ENCODE measurements at regions not wholly inside any gene's neighbourhood (a gene's known extent, or its start where the extent isn't known, plus 50 kb on each side); places are given as distances from the start of the nearest gene placed in this dataset.

DNA sequence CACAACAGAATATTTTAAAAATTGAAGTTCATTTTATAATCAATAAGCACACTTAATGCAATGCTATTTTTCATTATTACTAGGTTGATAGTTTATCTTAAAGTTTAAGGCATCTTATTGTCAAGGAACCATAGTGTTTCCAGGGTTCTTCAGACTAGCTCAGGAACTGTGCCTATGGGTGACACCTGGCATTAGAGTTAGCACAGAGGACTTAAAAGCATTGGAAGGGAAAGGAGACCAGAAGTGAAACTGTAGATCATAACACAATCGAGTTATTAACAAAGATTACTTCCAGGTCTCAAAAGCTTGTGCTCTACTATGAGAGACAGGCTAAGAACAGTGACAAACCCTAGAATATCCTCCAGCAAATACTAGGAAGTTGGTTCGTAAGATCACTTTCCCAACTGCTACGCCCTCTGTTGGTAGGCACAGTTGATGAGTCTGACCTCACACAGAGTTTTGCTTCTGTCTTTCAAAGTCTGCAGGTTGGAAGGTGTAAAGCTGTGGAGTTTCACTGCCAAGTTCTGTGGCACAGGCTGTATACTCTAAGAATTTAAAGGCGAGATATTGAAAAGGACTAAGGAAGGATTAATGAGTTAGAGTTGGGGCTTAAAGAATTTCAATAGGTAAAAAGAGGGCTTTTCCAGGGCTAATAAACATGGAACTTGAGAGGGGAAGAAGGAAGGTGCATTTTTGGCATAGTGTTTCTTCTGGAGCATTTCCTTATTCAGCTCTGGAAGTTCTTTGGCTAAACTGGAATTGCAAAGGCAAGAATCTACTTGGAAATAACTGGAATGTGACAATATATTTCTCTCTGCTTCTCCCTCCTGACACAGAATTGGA, 531.3 kb upstream of the JAG1 start:
- H3K4me3 ChIP-seq = no peak overlapping the region
- no peaks in the 10 kb centered on the region for H3K27me3 ChIP-seq
- no peaks in the 10 kb centered on the region for H3K36me3 ChIP-seq
- H3K9me3 ChIP-seq = no peaks in the 10 kb centered on the region
- intact Hi-C loops (cut with DNase I) = loop anchor here (10.0 kb wide), 1 partner anchor 530 kb away; the partner anchor contains the start of gene JAG1
- DNase-seq = no peak
- WGBS, 2 donors = 8 to 11% methylated on average over 4 of the region's 4 CpGs
- TF ChIP-seq POLR2A (IDR thresholded peaks at IDR 0.05) = no peak
- TF ChIP-seq CTCF (IDR thresholded peaks at IDR 0.05) = peak in 5 of 6 experiments; percentile 61 to 90 (median 83)
- H3K4me1 ChIP-seq = peaks cover 0 to 42% (median 17%) of the 10 kb centered on the region in 3 donors
- peak overlapping the region; percentile 37 to 74 (median 56) for H3K27ac ChIP-seq

- TF ChIP-seq CTCF (IDR thresholded peaks at IDR 0.05) = no peak
- TF ChIP-seq POLR2A (IDR thresholded peaks at IDR 0.05) = no peak
- no peaks in the 10 kb centered on the region for H3K36me3 ChIP-seq
- 23 to 38% methylated on average over 3 of the region's 4 CpGs for WGBS, 2 donors
- no peaks in the 10 kb centered on the region for H3K9me3 ChIP-seq
- H3K4me1 ChIP-seq = peaks cover 0 to 42% (median 17%) of the 10 kb centered on the region in 3 donors
- no peaks in the 10 kb centered on the region for H3K27me3 ChIP-seq
- no peak overlapping the region for H3K4me3 ChIP-seq
- intact Hi-C loops (cut with DNase I) = loop anchor here (10.0 kb wide), 1 partner anchor 531 kb away; the partner anchor contains the start of gene JAG1
- H3K27ac ChIP-seq = peak overlapping the region in 3 of 4 donors; percentile 37 to 74 (median 65)
- no peak for DNase-seq
Measured at GRCh38 chr20:11205769-11206362, 532.1 kb upstream of the JAG1 start.

DNA sequence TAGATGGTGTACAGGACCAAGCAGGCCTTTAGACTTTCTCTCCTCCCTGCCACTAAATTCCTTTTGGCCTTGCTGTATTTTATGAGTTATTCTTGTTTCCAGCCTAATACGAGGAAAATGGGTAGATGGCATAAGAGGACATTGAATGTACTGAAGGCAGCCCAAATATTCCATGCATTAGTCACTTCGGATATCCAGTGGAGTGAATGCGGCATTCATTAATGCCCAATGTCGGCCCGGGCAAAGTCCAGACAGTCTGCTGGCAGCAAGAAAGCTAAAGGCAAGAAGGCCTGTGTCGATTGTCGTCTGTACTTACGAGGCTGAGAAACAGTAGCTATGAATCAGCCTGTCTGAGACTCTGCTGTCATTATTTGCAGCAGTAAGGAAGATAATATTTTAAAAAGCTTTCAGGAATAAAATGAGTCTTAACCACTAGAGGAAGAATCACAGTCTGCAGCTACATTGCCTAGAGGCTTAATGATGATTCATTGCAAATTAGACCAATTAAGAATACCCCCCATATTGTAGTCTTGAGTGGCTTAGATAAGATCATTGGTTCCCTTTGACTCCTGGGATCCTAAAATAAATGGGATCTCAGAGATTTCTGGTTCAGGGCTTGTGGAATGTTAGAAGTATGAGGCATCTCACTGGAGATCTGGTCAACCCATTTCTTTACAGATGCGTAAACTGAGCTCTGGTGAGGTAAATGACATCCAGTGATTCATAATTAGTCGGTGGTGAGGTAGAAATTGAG, 534.1 kb upstream of the JAG1 start:
- Histone ChIP-seq H3K4me1 (peaks cover 0 to 47% (median 17%) of the 10 kb centered on the region in 3 donors), H3K4me3 (no peak overlapping the region), H3K36me3 (no peaks in the 10 kb centered on the region), H3K9me3 (no peaks in the 10 kb centered on the region), H3K27ac (peak overlapping the region in 3 of 4 donors; percentile 6 to 36 (median 18)), H3K27me3 (no peaks in the 10 kb centered on the region)
- DNase-seq = no peak
- WGBS, 2 donors = 23 to 52% methylated on average over 7 to 10 of the region's 10 CpGs
- intact Hi-C loops (cut with DNase I) = loop anchor here (10.0 kb wide), 1 partner anchor 533 kb away; the partner anchor contains the start of gene JAG1
- no peak for TF ChIP-seq POLR2A (IDR thresholded peaks at IDR 0.05)
- peak in 1 of 6 experiments; percentile 6 for TF ChIP-seq CTCF (IDR thresholded peaks at IDR 0.05)

GRCh38 chr20:11210611-11211010, 536.8 kb upstream of the JAG1 start:
- 85 to 90% methylated on average over 5 of the region's 5 CpGs for WGBS, 2 donors
- intact Hi-C loops (cut with DNase I) = no loop called here

More at GRCh38 chr20:11210611-11211010, 536.8 kb upstream of the JAG1 start:
- Histone ChIP-seq H3K4me3 (no peak overlapping the region), H3K27me3 (no peaks in the 10 kb centered on the region), H3K36me3 (no peaks in the 10 kb centered on the region), H3K27ac (no peak overlapping the region), H3K4me1 (peaks cover 0 to 49% (median 10%) of the 10 kb centered on the region in 3 donors), H3K9me3 (no peaks in the 10 kb centered on the region)
- DNase-seq = no peak
- TF ChIP-seq POLR2A (IDR thresholded peaks at IDR 0.05) (no peak), CTCF (IDR thresholded peaks at IDR 0.05) (no peak)
